GM12892 (cell line): ENCODE measurements at regions not wholly inside any gene's neighbourhood (a gene's known extent, or its start where the extent isn't known, plus 50 kb on each side); places are given as distances from the start of the nearest gene placed in this dataset.

Experiments
- DNase-seq: peaks from one replicate; pipeline ENCODE4 v3.0.0; 2011; ENCODE audit not compliant: insufficient read length
- FAIRE-seq: peaks from 2 replicates; lab custom pipeline; 2011; peaks lifted over from hg19 to GRCh38; lab: Jason Lieb, UNC
- POLR2A ChIP-seq: IDR thresholded peaks from 2 replicates; pipeline ENCODE4 v1.6.1; 2011; ENCODE audit warnings: low read depth, low read length, control low read depth
- POLR2AphosphoS5 ChIP-seq: IDR thresholded peaks from 2 replicates; pipeline ENCODE4 v1.6.1; 2011; ENCODE audit warnings: low read depth, low read length, control low read depth
- TAF1 ChIP-seq: IDR thresholded peaks from 2 replicates; pipeline ENCODE4 v1.6.1; 2011; ENCODE audit warnings: low read depth, mild to moderate bottlenecking, control low read depth, low read length, borderline replicate concordance

DNA sequence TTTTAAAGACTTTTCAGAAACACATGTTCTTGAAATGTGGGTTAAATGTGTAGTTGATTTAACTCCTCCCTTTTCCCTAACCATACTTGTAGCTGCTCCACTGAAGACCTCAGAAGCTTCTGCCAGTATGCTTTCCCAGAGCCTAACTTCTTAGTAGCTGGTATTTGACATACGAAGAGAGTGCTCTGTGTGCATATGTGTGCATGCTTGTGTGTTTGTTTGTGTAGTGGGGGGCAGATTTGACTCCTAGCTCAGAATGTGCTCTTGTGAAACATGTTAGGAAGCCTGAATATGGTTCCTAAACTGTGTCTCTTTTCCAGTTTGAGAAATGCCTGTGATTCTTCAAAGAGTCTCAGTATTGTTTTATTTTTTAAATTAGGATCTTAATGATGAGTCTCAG is 420.4 kb downstream of the PCNX1 start:
- no peak for TF ChIP-seq TAF1
- TF ChIP-seq POLR2AphosphoS5 = no peak
- no peak for TF ChIP-seq POLR2A
- FAIRE-seq (peak; percentile 30), DNase-seq (no peak)

GRCh38 chr14:71328183-71328582 is 420.9 kb downstream of the PCNX1 start:
- peak; percentile 75 for FAIRE-seq
- DNase-seq = no peak
- no peak for TF ChIP-seq TAF1

- FAIRE-seq = no peak
Observed at GRCh38 chr14:71328954-71329353, 421.7 kb downstream of the PCNX1 start.

DNA sequence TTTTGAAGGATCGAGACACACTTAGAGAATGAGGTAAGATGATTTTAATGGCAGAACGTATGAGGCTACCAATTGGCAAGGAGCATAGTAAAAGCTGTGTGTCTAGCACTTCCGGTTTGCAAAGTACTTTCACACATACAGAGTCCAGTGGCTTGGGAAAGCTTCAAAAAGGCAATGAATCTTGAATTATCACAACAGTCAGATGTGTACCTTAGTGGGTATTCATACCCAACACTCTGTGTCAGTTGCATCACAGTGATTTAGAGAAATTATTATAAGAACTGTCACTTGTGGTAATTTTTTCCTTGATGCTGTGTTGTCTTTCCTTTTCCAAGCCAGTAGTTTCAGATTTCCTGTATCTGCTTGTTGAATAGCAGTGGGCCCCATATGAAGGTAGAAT is 424.1 kb downstream of the PCNX1 start:
- peak; percentile 48 for FAIRE-seq
- no peak for TF ChIP-seq POLR2AphosphoS5
- no peak for TF ChIP-seq POLR2A
- no peak for TF ChIP-seq TAF1
- no peak for DNase-seq

More at GRCh38 chr14:71328954-71329353, 421.7 kb downstream of the PCNX1 start:
- DNase-seq = no peak
- TF ChIP-seq POLR2A (no peak), TAF1 (no peak), POLR2AphosphoS5 (no peak)

DNA sequence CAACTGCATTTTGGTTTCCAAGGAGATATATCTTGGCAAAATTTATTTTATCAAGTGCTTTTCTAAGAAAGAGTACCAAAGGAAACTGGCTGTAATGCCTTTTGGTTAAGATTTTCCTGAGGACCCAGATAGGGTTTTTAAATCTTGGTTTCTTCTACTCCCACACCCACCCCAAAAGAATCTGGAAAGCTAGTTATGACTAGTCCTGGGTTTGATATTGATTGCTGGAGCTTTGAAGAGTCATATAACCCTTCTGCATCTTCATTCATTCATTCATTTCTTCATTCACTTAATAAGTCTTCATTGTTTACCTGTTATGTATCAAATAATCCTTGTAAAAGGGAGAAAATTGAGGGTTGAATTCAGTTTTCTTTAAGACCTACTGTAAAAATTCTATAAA is 425.2 kb downstream of the PCNX1 start:
- TF ChIP-seq TAF1 (no peak), POLR2AphosphoS5 (no peak)
- DNase-seq (no peak), FAIRE-seq (no peak)

DNA sequence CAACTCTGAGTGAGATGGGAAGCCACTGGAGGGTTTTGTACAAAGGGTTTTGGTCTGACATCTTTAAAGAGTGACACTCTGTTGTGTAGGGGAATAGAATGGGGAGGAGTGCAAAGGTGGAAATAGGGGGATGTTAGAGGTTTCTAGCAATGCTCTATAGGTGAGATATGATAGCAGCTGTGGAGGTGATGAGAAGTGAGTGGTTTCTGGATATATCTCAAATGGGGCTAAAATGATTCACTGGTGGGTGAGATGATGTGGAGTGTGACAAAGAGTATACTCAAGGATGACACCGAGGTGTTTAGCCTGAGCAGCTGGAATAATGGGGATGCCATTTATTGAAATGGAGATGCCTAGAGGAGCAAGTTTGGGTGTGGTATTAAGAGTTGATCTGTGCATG is 426.4 kb downstream of the PCNX1 start:
- FAIRE-seq (no peak), DNase-seq (no peak)
- TF ChIP-seq POLR2A = no peak

- no peak for TF ChIP-seq POLR2A
- no peak for TF ChIP-seq POLR2AphosphoS5
- no peak for TF ChIP-seq TAF1
- FAIRE-seq (no peak), DNase-seq (no peak)
Observed at GRCh38 chr14:71336489-71337192, 429.4 kb downstream of the PCNX1 start.

DNA sequence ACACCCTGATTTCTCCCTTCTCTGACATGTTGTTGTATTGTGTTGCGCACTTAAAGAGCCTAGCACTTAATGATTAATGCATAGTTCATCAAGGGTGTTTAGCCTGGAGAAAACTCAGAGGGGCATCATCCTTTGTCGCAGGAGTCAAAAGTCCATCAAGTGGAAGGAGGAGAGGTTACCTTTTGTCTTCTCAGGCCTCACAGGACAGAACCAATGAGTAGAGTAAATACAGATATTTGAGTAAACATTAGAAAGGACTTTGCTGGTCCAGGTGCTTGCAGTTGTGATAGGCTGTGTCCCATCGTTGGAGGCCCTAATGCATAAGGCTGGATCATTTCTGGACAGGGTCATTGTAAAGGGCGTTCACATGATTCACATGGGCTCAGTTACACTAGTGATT is 430.9 kb downstream of the PCNX1 start:
- FAIRE-seq (no peak), DNase-seq (no peak)
- no peak for TF ChIP-seq POLR2AphosphoS5
- TF ChIP-seq POLR2A = no peak
- no peak for TF ChIP-seq TAF1

GRCh38 chr14:71339650-71340415 is 432.6 kb downstream of the PCNX1 start:
- TF ChIP-seq TAF1 (no peak), POLR2A (no peak), POLR2AphosphoS5 (no peak)
- DNase-seq = no peak
- no peak for FAIRE-seq

DNA sequence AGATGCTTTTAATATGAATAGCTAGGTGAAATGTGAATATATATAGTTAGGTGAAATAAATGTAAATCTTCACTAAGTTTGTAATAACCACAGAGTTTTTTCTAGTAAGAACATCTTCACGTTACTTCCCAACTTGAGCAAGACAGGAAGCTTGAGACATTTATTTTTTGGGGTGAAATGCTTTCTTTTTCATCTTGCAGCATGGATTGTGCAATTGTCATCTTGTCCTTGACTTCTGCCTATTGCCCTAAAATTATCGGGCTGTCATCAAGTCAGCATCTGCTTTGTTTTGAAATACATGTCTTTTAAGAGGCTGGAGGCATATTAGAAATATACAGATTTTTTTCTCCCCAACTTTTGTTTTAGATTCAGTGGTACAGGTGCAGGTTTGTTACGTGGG is 433.9 kb downstream of the PCNX1 start:
- FAIRE-seq = no peak

GRCh38 chr14:71343724-71344123 is 436.5 kb downstream of the PCNX1 start:
- TF ChIP-seq POLR2A = no peak
- TF ChIP-seq POLR2AphosphoS5 = no peak
- no peak for TF ChIP-seq TAF1
- DNase-seq (no peak), FAIRE-seq (no peak)

More for the DNA sequence above, 433.9 kb downstream of the PCNX1 start:
- no peak for DNase-seq
- no peak for TF ChIP-seq TAF1
- TF ChIP-seq POLR2A = no peak
- no peak for TF ChIP-seq POLR2AphosphoS5

DNA sequence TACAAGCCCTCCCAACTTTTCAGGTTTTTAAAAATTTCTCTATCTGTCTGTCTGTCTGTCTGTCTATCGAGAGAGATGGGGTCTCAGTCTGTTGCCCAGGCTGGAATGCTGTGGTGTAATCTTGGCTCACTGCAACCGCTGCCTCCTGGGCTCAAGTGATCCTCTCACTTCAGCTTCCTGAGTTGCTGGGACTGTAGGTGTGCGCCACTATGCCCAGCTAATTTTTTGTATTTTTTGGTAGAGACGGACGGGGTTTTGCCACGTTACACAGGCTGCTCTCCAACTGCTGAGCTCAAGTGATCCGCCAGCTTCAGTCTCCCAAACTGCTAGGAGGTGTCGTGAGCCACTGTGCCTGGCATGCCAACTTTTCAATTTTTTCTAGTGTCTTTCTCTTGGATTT is 437.2 kb downstream of the PCNX1 start:
- TF ChIP-seq POLR2AphosphoS5 (no peak), TAF1 (no peak), POLR2A (no peak)
- no peak for FAIRE-seq
- DNase-seq = no peak
